Thyroid gland (tissue), 4 donors: ENCODE measurements at regions not wholly inside any gene's neighbourhood (a gene's known extent, or its start where the extent isn't known, plus 50 kb on each side); places are given as distances from the start of the nearest gene placed in this dataset.
"Not testable (repeated sequence)": the region's sequence is repeated elsewhere in the genome, so short reads cannot be mapped to it uniquely, and the experiment has no call there.

Experiments
- DNase-seq, 2 donors: peaks; one replicate each; pipeline ENCODE4 v3.0.0-alpha.2; 2019
- H3K27ac ChIP-seq, 3 donors: fragments of 200-600 bp; sonication (generic); 1 replicate in 2 of 3; 2 replicates in 1 of 3; pipeline ENCODE4 v1.5.1; 2016 to 2019; ENCODE audit warnings: mild to moderate bottlenecking in 1 of 3, moderate library complexity in 1 of 3
- H3K27me3 ChIP-seq: fragments of 200-600 bp; sonication (generic); one replicate; pipeline ENCODE4 v1.5.1; 2019
- H3K36me3 ChIP-seq, 2 donors: fragments of 200-600 bp; sonication (generic); one replicate each; pipeline ENCODE4 v1.5.1; 2016 to 2019
- H3K4me1 ChIP-seq, 2 donors: fragments of 200-600 bp; sonication (generic); one replicate each; pipeline ENCODE4 v1.5.1; 2017 to 2019
- H3K4me3 ChIP-seq, 3 donors: fragments of 200-600 bp; sonication (generic); replicated peaks in 1 of 3; 1 replicate in 2 of 3; 2 replicates in 1 of 3; pipeline ENCODE4 v1.5.1; 2016; ENCODE audit warnings: mild to moderate bottlenecking in 1 of 3
- H3K9me3 ChIP-seq: fragments of 200-600 bp; sonication (generic); one replicate; pipeline ENCODE4 v1.5.1; 2017
- POLR2A ChIP-seq, 2 donors: fragments of 450-650 bp; IDR thresholded peaks; one replicate each; pipeline ENCODE4 v1.6.1; 2017; ENCODE audit warnings: antibody characterized with exemption in 2 of 2, mild to moderate bottlenecking in 2 of 2, moderate library complexity in 1 of 2
- WGBS, 2 donors: methylation state at CpG; one replicate each; pipeline ENCODE4 v1.1.5; 2017; 5-methylcytosine and 5-hydroxymethylcytosine counted together
- intact Hi-C: fragments of 100-400 bp; cut with DNase I; formaldehyde crosslinking; loops from one replicate; pipeline ENCODE4 v1.15.1; 2023
- TF ChIP-seq, protein P1 (sequence below), 6 experiments: fragments of 200-600 bp in 3 of 6; fragments of 450-650 bp in 3 of 6; sonication (generic) in 3 of 6; IDR thresholded peaks; one replicate each; pipeline ENCODE4 v1.5.1; 2016 to 2019; ENCODE audit warnings: antibody characterized with exemption in 6 of 6, mild to moderate bottlenecking in 2 of 6, inconsistent platforms in 1 of 6, moderate library complexity in 1 of 6

DNA sequence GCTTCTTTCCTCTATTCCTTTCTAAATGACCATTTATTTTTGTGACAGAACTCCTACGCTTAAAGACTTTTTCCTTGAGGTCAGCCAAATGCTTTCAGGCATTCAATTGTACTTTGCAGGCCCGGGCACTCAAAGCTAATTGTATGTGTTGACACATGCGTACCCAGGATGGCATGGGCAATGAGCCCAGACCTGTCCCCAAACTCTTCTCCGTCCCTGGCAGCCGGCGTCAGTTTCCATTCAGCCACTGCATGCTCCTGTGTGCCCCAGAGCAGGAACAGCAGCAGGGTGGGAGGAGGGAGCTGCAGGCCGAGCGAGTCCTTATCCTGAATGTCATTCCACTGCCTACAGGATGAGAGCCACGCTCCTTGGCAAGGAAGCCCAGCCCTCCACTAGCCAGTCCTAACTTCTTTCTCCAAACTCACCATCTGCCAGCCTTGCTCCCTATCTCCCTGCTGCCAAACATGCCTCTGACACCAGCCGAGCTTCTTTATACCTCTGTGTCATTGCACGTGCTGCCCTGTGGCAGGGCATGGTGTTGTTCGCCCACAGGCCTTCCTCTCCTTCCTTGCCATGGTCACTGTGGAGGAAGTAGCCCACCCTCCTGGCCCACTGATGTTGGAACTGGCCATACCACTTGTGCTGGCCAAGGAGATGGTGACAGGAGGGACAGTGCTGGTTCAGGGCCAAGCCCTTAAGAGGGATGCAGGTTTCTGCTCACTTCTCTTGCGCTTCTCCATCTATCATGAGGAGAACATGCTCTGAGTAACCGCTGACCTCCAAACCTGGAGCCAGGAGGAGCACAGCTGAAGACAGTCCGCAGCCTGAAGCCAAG, 116.9 kb upstream of the FHL2 start:
- no peaks in the 10 kb centered on the region for H3K27me3 ChIP-seq
- peak overlapping the region; percentile 66 to 94 (median 78) for H3K27ac ChIP-seq
- peak; percentile 98 to 99 for DNase-seq
- no peaks in the 10 kb centered on the region for H3K36me3 ChIP-seq
- H3K4me1 ChIP-seq: peaks cover 34 to 46% of the 10 kb centered on the region in 2 donors
- TF ChIP-seq, protein P1, sequence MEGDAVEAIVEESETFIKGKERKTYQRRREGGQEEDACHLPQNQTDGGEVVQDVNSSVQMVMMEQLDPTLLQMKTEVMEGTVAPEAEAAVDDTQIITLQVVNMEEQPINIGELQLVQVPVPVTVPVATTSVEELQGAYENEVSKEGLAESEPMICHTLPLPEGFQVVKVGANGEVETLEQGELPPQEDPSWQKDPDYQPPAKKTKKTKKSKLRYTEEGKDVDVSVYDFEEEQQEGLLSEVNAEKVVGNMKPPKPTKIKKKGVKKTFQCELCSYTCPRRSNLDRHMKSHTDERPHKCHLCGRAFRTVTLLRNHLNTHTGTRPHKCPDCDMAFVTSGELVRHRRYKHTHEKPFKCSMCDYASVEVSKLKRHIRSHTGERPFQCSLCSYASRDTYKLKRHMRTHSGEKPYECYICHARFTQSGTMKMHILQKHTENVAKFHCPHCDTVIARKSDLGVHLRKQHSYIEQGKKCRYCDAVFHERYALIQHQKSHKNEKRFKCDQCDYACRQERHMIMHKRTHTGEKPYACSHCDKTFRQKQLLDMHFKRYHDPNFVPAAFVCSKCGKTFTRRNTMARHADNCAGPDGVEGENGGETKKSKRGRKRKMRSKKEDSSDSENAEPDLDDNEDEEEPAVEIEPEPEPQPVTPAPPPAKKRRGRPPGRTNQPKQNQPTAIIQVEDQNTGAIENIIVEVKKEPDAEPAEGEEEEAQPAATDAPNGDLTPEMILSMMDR (IDR thresholded peaks at IDR 0.05): no peak
- TF ChIP-seq POLR2A (IDR thresholded peaks at IDR 0.05): peak in 1 of 2 donors; percentile 15
- H3K4me3 ChIP-seq: no peak overlapping the region
- no peaks in the 10 kb centered on the region for H3K9me3 ChIP-seq
- 49 to 57% methylated on average over 15 of the region's 15 CpGs for WGBS, 2 donors
- intact Hi-C loops: no loop called here

- DNase-seq: no peak
- intact Hi-C loops: no loop called here
- 79 to 85% methylated on average over 6 of the region's 6 CpGs for WGBS, 2 donors
- TF ChIP-seq, protein P1 (IDR thresholded peaks at IDR 0.05): no peak
- H3K4me1 ChIP-seq: peaks cover 34 to 49% of the 10 kb centered on the region in 2 donors
- no peak overlapping the region for H3K4me3 ChIP-seq
- H3K27ac ChIP-seq: peak overlapping the region in 2 of 3 donors; percentile 58 to 94
- H3K9me3 ChIP-seq: no peaks in the 10 kb centered on the region
- no peaks in the 10 kb centered on the region for H3K36me3 ChIP-seq
- H3K27me3 ChIP-seq: no peaks in the 10 kb centered on the region
Observed at GRCh38 chr2:105514576-105514975, 115.7 kb upstream of the FHL2 start.

DNA sequence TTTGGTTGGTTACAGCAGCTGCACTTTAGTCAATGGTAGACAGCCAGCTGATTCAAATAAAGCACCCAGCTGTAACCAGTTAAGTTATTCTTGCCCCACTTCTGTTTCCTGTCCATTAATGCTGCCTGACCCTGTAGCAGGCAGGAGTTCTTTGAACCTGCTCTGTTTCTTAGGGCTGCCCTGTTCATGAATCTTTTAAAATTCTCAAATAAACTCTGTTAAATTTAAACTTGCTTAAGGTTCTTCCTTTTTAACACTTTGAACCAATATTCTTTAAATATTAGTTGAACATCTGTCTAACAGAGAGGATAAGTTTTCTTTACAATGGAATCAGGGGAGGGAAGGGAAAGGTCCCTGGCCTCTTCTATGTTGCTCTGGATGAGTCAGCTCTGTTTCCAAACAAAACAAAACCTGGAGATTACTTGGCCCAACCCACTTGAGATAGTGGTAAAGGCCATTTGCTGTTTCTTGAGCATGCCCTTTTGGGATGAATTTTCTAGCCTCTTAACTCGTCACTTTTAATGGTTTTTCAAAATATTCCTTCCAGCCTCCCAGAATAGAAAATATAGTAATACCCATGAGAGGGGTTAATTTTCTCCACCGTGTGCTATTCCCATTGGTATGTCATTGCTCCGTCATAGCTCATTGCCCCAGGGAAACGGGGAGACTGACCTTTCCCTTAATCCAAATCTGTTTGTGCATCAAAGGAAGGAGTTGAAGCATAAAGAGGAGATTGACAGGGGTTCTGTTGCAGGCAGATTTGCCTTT, 112.1 kb upstream of the FHL2 start:
- intact Hi-C loops: no loop called here
- Histone ChIP-seq H3K4me1 (peaks cover 18% of the 10 kb centered on the region in 2 donors), H3K36me3 (no peaks in the 10 kb centered on the region), H3K4me3 (no peak overlapping the region), H3K27ac (no peak overlapping the region), H3K9me3 (no peaks in the 10 kb centered on the region), H3K27me3 (no peaks in the 10 kb centered on the region)
- no peak for DNase-seq
- TF ChIP-seq, protein P1 (IDR thresholded peaks at IDR 0.05): no peak
- no peak for TF ChIP-seq POLR2A (IDR thresholded peaks at IDR 0.05)
- 59 to 74% methylated on average over 4 of the region's 4 CpGs for WGBS, 2 donors

DNA sequence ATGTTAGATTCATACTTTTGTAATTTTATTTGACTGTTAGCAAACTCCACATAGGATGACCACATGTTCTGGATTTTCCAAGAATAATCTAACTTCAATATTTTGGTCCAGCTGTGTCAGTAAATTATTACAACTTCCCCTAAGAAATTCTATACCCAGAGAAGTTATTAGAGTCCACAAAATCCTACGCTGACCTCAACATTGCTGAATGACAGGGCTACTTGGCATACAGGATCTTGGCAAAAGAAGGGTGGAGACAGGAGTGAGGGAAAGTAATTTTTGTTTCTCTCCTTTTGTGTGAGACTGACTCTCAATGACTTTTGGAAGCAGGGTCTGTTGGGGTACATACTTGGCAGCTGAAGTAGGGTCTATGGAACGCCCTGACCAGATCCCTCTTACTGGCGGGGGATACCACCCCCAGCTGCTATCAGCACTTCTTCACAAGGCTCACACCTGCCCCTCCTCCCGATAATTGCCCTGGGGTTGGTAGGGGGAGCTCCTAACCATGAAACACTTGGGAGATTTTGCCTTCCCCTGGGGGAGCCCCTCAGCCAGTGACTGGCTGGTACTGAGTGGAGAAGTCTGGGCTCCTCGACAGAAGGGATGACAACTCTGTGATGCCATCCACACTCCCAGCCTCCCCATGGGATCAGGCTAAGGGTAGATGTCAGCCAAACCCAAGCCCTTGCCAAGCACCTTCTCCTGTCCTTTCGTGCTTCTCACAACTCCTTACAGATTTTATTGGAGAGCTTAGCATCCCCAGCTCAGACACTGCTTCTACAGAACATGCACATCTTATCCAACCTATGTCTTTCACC, 110.6 kb upstream of the FHL2 start:
- DNase-seq: no peak
- Histone ChIP-seq H3K4me1 (peaks cover 7 to 13% of the 10 kb centered on the region in 2 donors), H3K27ac (no peak overlapping the region), H3K27me3 (no peaks in the 10 kb centered on the region), H3K36me3 (no peaks in the 10 kb centered on the region), H3K4me3 (no peak overlapping the region), H3K9me3 (no peaks in the 10 kb centered on the region)
- intact Hi-C loops: no loop called here
- WGBS, 2 donors: 63 to 68% methylated on average over 6 of the region's 6 CpGs
- TF ChIP-seq, protein P1 (IDR thresholded peaks at IDR 0.05): no peak
- no peak for TF ChIP-seq POLR2A (IDR thresholded peaks at IDR 0.05)

DNA sequence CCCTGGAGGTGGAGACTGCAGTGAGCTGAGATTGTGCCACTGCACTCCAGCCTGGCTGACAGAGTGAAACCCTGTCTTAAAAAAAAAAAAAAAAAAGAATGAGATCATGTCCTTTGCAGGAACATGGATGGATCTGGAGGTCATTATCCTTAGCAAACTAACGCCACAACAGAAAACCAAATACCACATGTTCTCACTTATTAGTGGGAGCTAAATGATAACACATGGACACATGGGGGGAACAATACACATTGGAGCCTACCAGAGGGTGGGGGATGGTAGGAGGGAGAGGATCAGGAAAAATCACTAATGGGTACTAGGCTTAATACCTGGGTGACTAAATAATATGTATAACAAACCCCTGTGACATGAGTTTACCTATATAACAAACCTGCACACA, 108.0 kb upstream of the FHL2 start:
- intact Hi-C loops, H3K4me3 ChIP-seq: not testable (repeated sequence)
- 74 to 79% methylated on average over 1 of the region's 1 CpG for WGBS, 2 donors

More for the DNA sequence above, 108.0 kb upstream of the FHL2 start:
- H3K9me3 ChIP-seq, H3K36me3 ChIP-seq, DNase-seq, H3K27me3 ChIP-seq, H3K27ac ChIP-seq: not testable (repeated sequence)
- peaks cover 21 to 27% of the 10 kb centered on the region in 2 donors for H3K4me1 ChIP-seq
